SK-N-SH (cell line): ENCODE measurements at regions not wholly inside any gene's neighbourhood (a gene's known extent, or its start where the extent isn't known, plus 50 kb on each side); places are given as distances from the start of the nearest gene placed in this dataset.

Experiments
- CTCF ChIA-PET: fragments of 300-600, 350-600 bp; formaldehyde crosslinking; extraction: SDS; loops from one replicate; lab custom pipeline; 2021; lab: Yijun Ruan, JAX
- POLR2A ChIA-PET: fragments of 350-600 bp; sonication (Branson Sonifier 250); formaldehyde crosslinking; extraction: SDS; loops from one replicate; lab custom pipeline; 2020; ENCODE audit warnings: antibody characterized with exemption, inconsistent platforms; lab: Yijun Ruan, JAX
- DNase-seq: peaks from one replicate; pipeline ENCODE4 v3.0.0; 2012
- H2AFZ ChIP-seq: fragments of 200-600 bp; sonication (generic); 2 replicates; pipeline ENCODE4 v1.8.1; 2016; ENCODE audit warnings: antibody characterized with exemption, mild to moderate bottlenecking, low read depth
- H3F3A ChIP-seq: fragments of 200-600 bp; sonication (generic); replicated peaks from 2 replicates; pipeline ENCODE3; 2016; ENCODE audit warnings: antibody characterized with exemption, mild to moderate bottlenecking; ENCODE audit not compliant: insufficient read depth
- H3K27ac ChIP-seq, 2 experiments: fragments of 200-500 bp in 1 of 2; fragments of 200-600 bp in 1 of 2; sonication (Bioruptor generic) in 1 of 2; sonication (generic), shearing (Covaris generic) in 1 of 2; 2 replicates each; pipeline versions ENCODE4 v1.5.1 to v1.6.1; 2014 to 2016; ENCODE audit warnings: low read depth in 2 of 2, inconsistent platforms in 1 of 2, low read length in 1 of 2, mild to moderate bottlenecking in 1 of 2, mixed read lengths in 1 of 2
- H3K27me3 ChIP-seq: fragments of 200-600 bp; sonication (generic), shearing (Covaris generic); 2 replicates; pipeline ENCODE4 v1.6.1; 2016; ENCODE audit warnings: mixed run types; ENCODE audit not compliant: insufficient read depth
- H3K36me3 ChIP-seq, 2 experiments: fragments of 200-500 bp in 1 of 2; fragments of 200-600 bp in 1 of 2; sonication (Bioruptor generic) in 1 of 2; sonication (generic) in 1 of 2; replicated peaks in 1 of 2; 2 replicates each; pipeline versions ENCODE3 to v1.5.1; 2014 to 2016; ENCODE audit warnings: low read length in 1 of 2, mild to moderate bottlenecking in 1 of 2; ENCODE audit not compliant: insufficient read depth in 2 of 2, control insufficient read depth in 1 of 2
- H3K4me1 ChIP-seq, 2 experiments: fragments of 200-500 bp in 1 of 2; fragments of 200-600 bp in 1 of 2; sonication (Bioruptor generic) in 1 of 2; sonication (generic), shearing (Covaris generic) in 1 of 2; 2 replicates each; pipeline versions ENCODE4 v1.5.1 to v1.6.1; 2014 to 2016; ENCODE audit warnings: low read depth in 1 of 2, low read length in 1 of 2, mixed run types in 1 of 2; ENCODE audit not compliant: insufficient read depth in 2 of 2, control insufficient read depth in 1 of 2
- H3K4me2 ChIP-seq: fragments of 200-600 bp; sonication (generic), shearing (Covaris generic); 2 replicates; pipeline ENCODE4 v1.6.1; 2017; ENCODE audit warnings: mixed run types
- H3K4me3 ChIP-seq, 2 experiments: fragments of 200-500 bp in 1 of 2; fragments of 200-600 bp in 1 of 2; sonication (Bioruptor generic) in 1 of 2; sonication (generic), shearing (Covaris generic) in 1 of 2; 2 replicates each; pipeline versions ENCODE4 v1.5.1 to v1.8.1; 2014 to 2016; ENCODE audit warnings: low read depth in 2 of 2, inconsistent platforms in 1 of 2, low read length in 1 of 2, mild to moderate bottlenecking in 1 of 2, mixed read lengths in 1 of 2, moderate library complexity in 1 of 2
- H3K79me2 ChIP-seq: fragments of 200-600 bp; sonication (generic); 2 replicates; pipeline ENCODE4 v1.8.1; 2017; ENCODE audit warnings: mild to moderate bottlenecking; ENCODE audit not compliant: insufficient read depth
- H3K9ac ChIP-seq: fragments of 200-600 bp; sonication (generic); 2 replicates; pipeline ENCODE4 v1.6.1; 2017; ENCODE audit warnings: mixed run types
- H3K9me2 ChIP-seq: fragments of 200-600 bp; sonication (generic); 2 replicates; pipeline ENCODE4 v1.6.1; 2017; ENCODE audit warnings: mixed run types
- H3K9me3 ChIP-seq: fragments of 200-600 bp; sonication (generic); 2 replicates; pipeline ENCODE4 v1.6.1; 2017; ENCODE audit warnings: mixed run types, mild to moderate bottlenecking, moderate library complexity
- H4K20me1 ChIP-seq: fragments of 200-600 bp; sonication (generic); 2 replicates; pipeline ENCODE4 v1.6.1; 2017; ENCODE audit warnings: mild to moderate bottlenecking, mixed run types; ENCODE audit not compliant: insufficient read depth
- CHD2 ChIP-seq: fragments of 150-350 bp; IDR thresholded peaks from 2 replicates; pipeline ENCODE4 v1.6.1; 2018; ENCODE audit warnings: low read length; ENCODE audit not compliant: partially characterized antibody
- EP300 ChIP-seq, 2 experiments: IDR thresholded peaks; 2 replicates each; pipeline versions ENCODE4 v1.4.0 to v1.6.1; 2012; ENCODE audit warnings: borderline replicate concordance in 1 of 2, low read depth in 1 of 2, low read length in 1 of 2
- FOSL2 ChIP-seq: IDR thresholded peaks from 2 replicates; pipeline ENCODE4 v1.4.0; 2012; ENCODE audit warnings: low read depth, mild to moderate bottlenecking, moderate library complexity, borderline replicate concordance
- FOXJ3 ChIP-seq: sonication (generic); formaldehyde crosslinking; IDR thresholded peaks from 2 replicates; pipeline ENCODE4 v1.5.1; 2020; ENCODE audit warnings: mild to moderate bottlenecking, missing genetic modification reagents
- GABPA ChIP-seq: IDR thresholded peaks from 2 replicates; pipeline ENCODE4 v1.4.0; 2012; ENCODE audit warnings: low read depth, mild to moderate bottlenecking
- JUND ChIP-seq: IDR thresholded peaks from 2 replicates; pipeline ENCODE4 v1.4.0; 2012
- RAD21 ChIP-seq: IDR thresholded peaks from 2 replicates; pipeline ENCODE4 v1.6.1; 2012; ENCODE audit warnings: mild to moderate bottlenecking, low read length
- SIN3A ChIP-seq: IDR thresholded peaks from 2 replicates; pipeline ENCODE4 v1.6.1; 2012; ENCODE audit warnings: low read depth, mild to moderate bottlenecking, low read length, moderate library complexity, borderline replicate concordance
- TAF1 ChIP-seq: IDR thresholded peaks from 2 replicates; pipeline ENCODE4 v1.6.1; 2012; ENCODE audit warnings: low read depth, mild to moderate bottlenecking, low read length, moderate library complexity, borderline replicate concordance
- TCF12 ChIP-seq: IDR thresholded peaks from 2 replicates; pipeline ENCODE4 v1.4.0; 2012
- WGBS: methylation state at CpG from one replicate; pipeline ENCODE4 v1.1.6; 2017; ENCODE audit warnings: low lambda C conversion rate; 5-methylcytosine and 5-hydroxymethylcytosine counted together
- TF ChIP-seq, protein P1 (sequence below): fragments of 200-600 bp; sonication (generic); IDR thresholded peaks from 2 replicates; pipeline ENCODE4 v1.6.1; 2017; ENCODE audit warnings: antibody characterized with exemption, mild to moderate bottlenecking, moderate library complexity

DNA sequence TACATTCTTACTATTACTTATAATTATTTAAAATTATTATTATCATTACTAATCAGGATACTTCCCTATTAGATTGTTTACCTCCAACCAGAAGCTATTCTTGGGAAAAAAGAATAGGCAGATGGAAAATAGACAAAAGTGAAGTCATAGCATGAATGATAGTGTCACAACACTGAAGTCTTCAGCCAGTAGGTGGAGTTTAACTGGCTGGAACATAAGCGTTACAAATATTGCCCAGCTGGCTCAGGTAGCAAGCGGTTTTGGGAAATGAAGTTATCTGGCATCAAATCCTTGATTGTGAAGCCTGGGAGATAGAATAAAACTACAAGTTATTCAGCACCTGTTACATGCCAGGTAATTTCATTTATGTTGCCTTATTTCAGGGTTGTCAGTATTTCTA, 762.9 kb downstream of the C12orf50 start:
- Histone ChIP-seq H3K27me3 (no peaks in the 10 kb centered on the region), H2AFZ (no peak overlapping the region), H3K9ac (no peak overlapping the region), H3K9me2 (no peaks in the 10 kb centered on the region), H3K4me3 (no peak overlapping the region), H3K36me3 (no peaks in the 10 kb centered on the region), H3K4me1 (no peaks in the 10 kb centered on the region; a peak in 2 of 4 replicates), H3K9me3 (no peaks in the 10 kb centered on the region), H4K20me1 (no peaks in the 10 kb centered on the region), H3K79me2 (no peaks in the 10 kb centered on the region), H3K4me2 (no peak overlapping the region), H3F3A (peaks cover 9% of the 10 kb centered on the region), H3K27ac (no peak overlapping the region)
- DNase-seq: no peak
- 89% methylated on average over 2 of the region's 2 CpGs for WGBS
- TF ChIP-seq EP300 (IDR thresholded peaks at IDR 0.05; ENCODE audit: borderline replicate concordance in 1 of 2, low read depth in 1 of 2, low read length in 1 of 2): no peak
- TF ChIP-seq, protein P1, sequence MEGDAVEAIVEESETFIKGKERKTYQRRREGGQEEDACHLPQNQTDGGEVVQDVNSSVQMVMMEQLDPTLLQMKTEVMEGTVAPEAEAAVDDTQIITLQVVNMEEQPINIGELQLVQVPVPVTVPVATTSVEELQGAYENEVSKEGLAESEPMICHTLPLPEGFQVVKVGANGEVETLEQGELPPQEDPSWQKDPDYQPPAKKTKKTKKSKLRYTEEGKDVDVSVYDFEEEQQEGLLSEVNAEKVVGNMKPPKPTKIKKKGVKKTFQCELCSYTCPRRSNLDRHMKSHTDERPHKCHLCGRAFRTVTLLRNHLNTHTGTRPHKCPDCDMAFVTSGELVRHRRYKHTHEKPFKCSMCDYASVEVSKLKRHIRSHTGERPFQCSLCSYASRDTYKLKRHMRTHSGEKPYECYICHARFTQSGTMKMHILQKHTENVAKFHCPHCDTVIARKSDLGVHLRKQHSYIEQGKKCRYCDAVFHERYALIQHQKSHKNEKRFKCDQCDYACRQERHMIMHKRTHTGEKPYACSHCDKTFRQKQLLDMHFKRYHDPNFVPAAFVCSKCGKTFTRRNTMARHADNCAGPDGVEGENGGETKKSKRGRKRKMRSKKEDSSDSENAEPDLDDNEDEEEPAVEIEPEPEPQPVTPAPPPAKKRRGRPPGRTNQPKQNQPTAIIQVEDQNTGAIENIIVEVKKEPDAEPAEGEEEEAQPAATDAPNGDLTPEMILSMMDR: peak; percentile 20; the same call in 1 of the 2 replicates
- 0 out of 2 replicates have a peak, but pooled peaks have one; percentile 14 for TF ChIP-seq RAD21
- CTCF ChIA-PET: interaction anchor here (0.7 to 1.6 kb wide), 6 partner anchors 8 to 582 kb away, joined by 3 to 6 read pairs (median 3); no protein-coding TSS in a partner anchor
- POLR2A ChIA-PET: no interaction called here

DNA sequence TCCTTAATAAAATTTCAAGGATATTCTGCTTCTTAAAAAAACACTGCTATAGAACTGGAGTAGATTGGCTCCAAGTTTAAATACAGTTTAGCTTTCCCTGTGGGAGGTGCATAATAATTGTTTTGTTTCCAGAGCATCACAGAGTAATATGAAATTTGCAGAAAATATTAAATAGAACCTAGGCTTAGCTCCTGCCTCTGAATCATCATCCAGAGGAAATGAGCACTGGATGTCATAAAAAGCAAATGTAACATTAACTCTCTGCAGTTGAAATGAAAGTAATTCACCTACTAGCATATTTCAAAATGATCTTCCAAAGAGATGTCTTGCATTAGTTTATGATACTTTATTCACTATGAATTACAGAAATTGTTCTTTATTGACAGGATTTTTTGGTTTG, 769.8 kb downstream of the C12orf50 start:
- peak; percentile 35; the same call in 1 of the 2 replicates for TF ChIP-seq FOSL2
- TF ChIP-seq GABPA: no peak
- TF ChIP-seq SIN3A: no peak
- peak; percentile 41 for TF ChIP-seq JUND
- TF ChIP-seq TAF1: no peak
- TF ChIP-seq TCF12: no peak
- no peak for TF ChIP-seq CHD2
- no peak for TF ChIP-seq FOXJ3
- H3K79me2 ChIP-seq: no peaks in the 10 kb centered on the region
- CTCF ChIA-PET: no interaction called here

More for the DNA sequence above, 769.8 kb downstream of the C12orf50 start:
- peak overlapping the region; percentile 38 for H2AFZ ChIP-seq
- POLR2A ChIA-PET: no interaction called here
- H3K9ac ChIP-seq: no peak overlapping the region; the same call in 1 of the 2 replicates
- peaks cover 0 to 5% of the 10 kb centered on the region in 2 experiments; a peak in 1 of 4 replicates for H3K4me1 ChIP-seq
- H3K9me2 ChIP-seq: no peaks in the 10 kb centered on the region
- no peaks in the 10 kb centered on the region for H4K20me1 ChIP-seq
- peaks cover 3% of the 10 kb centered on the region for H3F3A ChIP-seq
- H3K36me3 ChIP-seq: no peaks in the 10 kb centered on the region
- H3K4me2 ChIP-seq: peak overlapping the region; percentile 43; the same call in 1 of the 2 replicates
- no peaks in the 10 kb centered on the region for H3K9me3 ChIP-seq
- no peaks in the 10 kb centered on the region for H3K27me3 ChIP-seq
- H3K4me3 ChIP-seq: no peak overlapping the region
- no peak for DNase-seq
- H3K27ac ChIP-seq: peak overlapping the region in 1 of 2 experiments; percentile 9; a peak in 1 of 4 replicates
